Activated effector memory CD4-positive, alpha-beta T cell treated with anti-CD3 and anti-CD28 coated beads, Interleukin-2, amount 50 U/mL, for 16 hours (primary cell): ENCODE measurements at regions not wholly inside any gene's neighbourhood (a gene's known extent, or its start where the extent isn't known, plus 50 kb on each side); places are given as distances from the start of the nearest gene placed in this dataset.
A peak's percentile ranks its signal among the peaks of the same experiment; 100 is the strongest.
"Not testable (repeated sequence)": the region's sequence is repeated elsewhere in the genome, so short reads cannot be mapped to it uniquely, and the experiment has no call there.

Experiments used
- DNase-seq: peaks from one replicate; pipeline ENCODE4 v3.0.0-alpha.2; 2020

DNA sequence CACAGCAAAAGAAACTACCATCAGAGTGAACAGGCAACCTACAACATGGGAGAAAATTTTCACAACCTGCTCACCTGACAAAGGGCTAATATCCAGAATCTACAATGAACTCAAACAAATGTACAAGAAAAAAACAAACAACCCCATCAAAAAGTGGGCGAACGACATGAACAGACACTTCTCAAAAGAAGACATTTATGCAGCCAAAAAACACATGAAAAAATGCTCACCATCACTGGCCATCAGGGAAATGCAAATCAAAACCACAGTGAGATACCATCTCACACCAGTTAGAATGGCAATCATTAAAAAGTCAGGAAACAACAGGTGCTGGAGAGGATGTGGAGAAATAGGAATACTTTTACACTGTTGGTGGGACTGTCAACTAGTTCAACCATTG lies 207.8 kb downstream of the USP6NL start:
- not testable (repeated sequence) for DNase-seq

DNA sequence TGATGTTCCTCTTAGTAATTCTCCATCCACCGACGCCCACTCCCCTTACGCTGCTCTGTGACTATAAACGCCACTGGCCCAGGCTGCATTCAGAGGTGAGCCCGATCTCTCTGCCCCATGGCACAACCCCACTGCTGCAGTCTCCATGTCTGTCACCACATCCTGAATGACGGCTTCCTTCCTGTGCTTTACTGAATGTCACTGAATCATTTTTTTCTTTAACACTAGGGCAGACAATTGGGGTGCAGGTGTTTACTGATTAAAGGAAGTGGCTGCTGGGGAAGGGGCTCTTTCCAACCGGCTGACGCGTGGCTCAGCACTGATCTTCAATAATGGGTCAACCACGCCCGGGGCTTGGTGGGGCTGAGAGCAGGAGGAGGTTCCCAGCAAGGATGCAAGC lies 208.3 kb downstream of the USP6NL start:
- peak; percentile 79 for DNase-seq

DNA sequence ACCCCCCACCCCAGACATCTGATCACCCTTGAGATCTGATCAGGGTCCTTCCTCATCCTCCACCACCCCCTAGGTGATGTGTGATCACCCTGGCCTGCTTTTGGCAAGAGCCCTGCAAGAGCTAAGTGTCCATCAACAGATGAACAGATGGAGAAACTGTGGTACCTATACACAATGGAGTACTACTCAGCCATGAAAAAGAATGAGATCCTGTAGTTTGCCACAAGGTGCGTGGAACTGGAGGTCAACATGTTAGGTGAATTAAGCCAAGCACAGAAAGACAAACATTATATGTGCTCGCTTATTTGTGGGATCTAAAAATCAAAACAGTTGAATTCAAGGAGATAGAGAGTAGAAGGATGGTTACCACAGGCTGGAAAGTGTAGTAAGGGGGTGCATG lies 209.1 kb downstream of the USP6NL start:
- no peak for DNase-seq

DNA sequence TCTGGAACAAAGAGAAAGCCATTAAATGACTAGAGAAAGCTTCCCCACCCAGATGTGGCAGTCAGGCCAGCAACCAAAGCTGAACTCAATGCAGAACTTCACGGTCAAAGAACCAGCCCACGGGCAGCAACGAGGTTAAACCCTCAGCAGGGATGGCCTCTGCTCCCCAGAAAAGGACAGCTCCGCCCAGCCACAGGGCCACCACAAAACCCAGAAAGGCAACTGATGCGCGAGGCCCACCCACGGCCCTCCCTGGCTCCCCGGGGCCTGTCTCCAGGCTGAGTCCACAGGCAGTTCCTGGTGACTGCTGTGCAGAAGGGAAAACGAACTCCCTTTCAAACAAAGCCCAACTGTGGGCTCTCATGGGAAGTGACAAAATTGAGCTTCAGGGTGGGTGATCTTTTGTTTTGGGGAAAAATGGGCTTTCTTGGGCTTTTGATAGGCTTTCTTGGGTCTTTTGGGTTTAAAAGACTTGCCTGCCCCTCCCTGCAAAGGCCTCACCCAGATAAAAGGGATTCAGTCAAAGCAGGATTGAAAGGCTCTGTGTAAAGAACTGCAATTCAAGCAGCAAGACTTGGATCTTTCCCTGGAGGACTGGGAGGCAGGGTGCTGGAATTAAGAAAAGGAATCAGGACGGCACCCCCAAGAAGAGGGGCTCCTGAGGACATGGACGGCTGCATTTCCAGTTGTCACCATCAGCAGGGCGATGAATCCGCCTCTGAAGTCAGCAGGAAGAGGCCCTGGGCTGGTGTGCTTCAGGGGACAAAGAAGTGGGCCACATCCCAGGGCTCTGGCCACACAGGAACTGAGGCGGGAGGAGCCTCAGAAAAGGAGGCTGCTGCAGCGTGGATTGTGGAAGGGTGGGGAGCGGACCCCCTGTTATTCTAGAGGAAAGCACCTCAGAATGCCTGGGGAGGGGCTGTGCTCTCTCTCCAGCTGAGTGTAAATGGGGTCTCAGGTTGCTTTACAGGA lies 209.9 kb downstream of the USP6NL start:
- no peak for DNase-seq

DNA sequence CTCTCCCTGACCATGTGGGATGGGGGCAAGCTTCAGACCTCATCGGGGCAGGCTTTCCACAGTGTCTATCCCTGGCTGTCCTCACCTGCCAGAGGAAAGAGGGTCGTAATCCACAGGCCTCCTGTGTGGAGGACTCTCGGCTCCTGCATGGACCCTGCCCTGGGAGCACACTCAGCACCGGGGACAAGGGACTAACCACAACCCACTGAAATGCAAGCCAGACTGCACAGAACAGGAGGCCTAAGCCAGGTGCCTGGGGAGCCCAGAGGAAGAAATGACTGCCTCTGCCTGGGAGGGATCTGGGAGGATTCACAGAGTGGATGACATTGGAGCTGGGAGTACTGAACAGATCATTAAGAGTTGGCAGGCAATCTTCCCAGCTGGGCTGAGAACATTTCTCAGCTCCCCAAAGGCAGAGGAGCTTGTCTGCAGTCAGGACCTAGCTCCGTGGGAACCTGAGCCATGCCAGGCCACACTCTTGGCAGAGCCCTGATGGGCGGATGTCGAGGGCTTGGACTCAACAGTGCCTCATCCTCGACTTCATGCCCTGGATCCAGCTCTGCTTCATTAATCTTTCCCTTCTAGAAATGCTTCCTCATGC lies 213.4 kb downstream of the USP6NL start:
- DNase-seq: no peak

DNA sequence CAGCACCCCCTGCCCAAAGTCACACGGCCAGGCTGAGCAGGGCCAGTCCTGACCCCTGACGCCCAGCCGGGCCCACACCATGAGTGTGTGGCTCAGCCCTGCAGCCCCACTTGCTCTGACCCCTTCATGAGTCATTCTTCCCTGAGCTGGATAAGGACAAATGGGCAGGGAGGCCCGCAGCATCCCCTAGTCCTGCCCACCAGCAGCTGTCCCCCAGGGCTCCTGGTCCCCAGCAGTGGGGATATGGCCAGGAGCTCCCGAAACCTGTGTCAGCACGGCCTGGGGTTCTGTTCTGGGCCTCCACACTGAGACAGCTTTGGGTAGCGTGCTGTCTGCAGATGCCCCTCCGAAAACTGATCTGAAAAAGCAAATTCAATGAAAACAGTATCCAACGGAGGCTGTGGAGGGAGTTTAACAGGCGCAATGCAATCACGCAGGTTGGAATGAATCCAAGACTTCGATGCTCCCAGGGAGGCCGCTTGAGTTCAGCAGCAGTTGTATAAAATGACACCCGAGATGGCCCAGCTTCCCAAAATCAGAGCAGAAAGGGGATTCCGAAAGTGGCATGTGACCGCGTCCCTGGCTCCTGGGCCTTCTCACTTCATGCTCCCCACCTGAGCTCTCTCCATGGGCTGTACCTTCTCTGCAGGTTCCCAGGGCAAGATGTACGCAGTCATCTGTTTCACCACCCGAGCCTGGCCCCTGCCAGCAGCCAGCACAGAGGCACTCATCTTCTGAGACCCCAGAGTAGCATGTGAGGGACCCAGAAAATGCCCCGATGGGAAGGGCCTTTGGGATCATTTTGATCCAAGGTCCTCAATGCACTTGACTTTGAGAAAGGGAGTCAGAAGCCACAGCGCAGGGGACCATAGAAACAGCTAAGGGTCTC lies 214.1 kb downstream of the USP6NL start:
- DNase-seq: no peak

DNA sequence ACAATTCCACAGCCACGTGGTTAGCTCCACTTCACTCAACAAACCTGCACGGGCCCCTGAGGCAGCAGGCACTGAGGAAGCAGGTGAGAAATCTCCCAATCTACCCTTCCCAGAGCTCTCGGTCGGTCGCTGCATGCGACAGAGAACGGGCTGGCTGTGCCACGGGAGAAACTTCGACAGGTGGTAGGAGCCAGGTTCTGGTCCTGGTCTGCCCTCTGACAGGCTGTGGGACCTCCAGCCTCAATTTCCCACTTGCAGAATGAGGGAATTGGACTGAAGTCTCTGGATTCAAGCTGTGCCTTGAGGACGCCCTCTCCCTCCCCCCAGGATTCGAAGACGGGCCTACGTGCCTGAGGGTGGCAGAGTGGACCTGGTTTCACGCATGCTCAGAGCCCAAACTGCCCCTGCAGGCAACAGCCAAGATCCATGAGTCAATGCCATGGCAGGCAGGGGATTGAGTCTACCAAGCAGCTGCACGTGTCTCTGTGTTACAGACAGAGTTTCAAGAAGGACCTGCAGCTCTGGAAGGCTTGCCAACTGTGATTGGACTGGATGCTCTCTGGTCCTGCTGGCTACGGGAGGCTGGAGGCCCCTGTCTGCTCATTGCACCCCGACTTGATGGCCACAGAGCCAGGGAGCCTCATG lies 215.0 kb downstream of the USP6NL start:
- DNase-seq: no peak

DNA sequence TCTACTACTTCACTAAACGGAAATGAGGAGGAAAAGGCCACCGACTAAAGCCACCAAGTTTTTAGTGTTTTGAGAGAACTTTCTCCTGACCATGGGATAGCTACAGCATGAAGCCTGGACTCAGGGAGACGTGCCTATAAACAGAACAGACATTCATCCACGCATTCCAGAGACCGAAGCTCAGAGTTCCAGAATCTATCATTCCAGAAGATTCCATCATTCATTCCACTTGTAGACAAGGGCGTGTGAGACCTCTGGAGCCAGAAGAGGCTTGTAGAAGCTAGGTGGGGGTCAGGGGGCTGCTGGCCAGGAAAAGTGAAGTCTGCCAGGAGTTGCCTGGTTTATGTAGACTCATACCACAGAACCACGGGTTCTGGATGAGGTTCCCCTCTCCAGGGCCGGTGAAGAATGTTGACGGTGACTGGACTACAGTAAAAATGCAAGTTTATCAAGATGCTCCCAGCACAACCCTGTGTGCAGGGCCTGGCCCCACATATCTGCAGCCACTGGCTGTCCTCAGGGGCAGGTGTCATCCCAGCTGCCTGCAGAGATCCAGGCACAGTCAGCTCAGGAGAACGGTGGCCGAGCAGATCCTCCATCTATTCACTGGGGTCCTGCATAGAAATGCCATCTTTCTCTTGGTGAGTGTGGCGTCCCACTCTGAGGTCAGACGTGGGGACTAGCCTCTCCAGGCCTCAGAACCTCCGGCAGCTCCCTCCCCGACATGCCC lies 215.7 kb downstream of the USP6NL start:
- no peak for DNase-seq

DNA sequence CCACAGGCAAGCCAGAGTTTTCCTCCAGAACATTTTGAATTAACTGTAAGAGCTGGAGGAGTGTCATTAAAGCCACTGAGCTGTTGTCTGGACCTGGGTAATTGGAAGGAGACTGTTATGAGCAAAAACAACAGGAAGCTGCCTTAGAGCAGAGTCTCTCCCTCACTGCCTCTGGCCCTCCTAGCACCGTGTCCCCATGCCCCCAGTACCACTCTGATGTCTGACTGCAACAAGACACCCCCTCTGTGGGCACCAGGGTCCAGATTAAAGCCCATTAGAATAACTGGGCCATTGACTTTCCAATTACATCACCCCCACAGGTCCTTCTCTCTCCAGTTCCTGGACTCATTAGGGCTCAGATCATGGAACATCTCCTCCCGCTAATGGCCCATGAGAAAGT lies 216.3 kb downstream of the USP6NL start:
- no peak for DNase-seq

DNA sequence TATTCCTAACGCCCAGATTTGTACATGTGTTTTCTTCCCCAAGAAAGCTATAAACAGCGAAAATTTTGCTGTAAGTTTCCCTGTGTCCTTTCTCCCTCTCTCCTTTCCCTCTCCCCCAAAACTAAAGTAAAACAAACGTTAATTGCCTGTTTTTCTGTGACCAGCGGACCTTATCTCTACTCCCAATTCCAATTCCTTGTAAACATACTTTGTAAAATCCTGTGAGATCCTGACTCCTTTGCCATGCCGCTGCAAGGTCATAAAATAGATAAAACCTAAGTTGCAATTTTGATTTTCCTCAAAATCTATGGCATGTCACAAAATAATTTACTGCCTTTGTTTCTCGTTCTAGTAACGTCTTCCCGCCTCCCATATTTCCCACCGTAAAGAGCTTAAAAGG lies 217.6 kb downstream of the USP6NL start:
- no peak for DNase-seq

DNA sequence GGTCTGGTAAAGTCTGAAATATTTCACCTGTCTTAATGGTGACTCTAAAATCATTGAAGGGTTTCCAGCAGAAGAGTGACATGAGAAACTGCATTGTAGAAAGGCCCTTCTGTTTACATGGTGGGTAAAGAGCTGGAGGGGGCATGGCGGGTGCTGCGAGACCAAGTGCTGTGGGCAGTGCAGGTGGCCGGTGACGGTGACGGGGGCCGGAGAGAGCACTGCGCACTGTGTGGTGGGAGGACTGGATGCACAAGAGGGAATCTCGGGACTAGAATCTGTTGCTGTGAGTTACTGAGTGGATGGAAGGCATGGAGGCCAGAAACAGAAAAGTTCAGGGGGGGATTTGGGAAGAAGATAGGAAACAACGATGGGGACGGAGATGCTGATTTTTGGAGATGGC lies 218.7 kb downstream of the USP6NL start:
- no peak for DNase-seq

DNA sequence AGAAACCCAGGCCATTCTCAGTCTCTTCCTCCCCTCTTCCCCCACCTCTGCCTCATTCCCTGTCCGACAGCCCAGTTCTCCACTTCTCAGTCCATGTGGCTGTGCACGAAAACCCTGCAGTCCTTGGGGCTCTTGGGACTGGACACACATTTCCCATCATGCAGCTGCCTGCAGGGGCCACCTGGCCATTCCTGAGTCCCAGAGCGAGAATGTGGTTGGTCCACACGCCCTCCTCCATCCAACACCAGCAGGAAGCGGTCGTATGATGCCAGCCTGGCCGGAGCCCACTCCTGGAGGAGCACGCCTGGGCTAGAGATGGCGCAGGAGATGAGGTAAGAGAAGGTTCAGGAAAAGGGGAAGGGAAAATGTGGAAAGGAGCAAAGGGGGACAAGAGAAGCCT lies 222.5 kb downstream of the USP6NL start:
- DNase-seq: no peak

DNA sequence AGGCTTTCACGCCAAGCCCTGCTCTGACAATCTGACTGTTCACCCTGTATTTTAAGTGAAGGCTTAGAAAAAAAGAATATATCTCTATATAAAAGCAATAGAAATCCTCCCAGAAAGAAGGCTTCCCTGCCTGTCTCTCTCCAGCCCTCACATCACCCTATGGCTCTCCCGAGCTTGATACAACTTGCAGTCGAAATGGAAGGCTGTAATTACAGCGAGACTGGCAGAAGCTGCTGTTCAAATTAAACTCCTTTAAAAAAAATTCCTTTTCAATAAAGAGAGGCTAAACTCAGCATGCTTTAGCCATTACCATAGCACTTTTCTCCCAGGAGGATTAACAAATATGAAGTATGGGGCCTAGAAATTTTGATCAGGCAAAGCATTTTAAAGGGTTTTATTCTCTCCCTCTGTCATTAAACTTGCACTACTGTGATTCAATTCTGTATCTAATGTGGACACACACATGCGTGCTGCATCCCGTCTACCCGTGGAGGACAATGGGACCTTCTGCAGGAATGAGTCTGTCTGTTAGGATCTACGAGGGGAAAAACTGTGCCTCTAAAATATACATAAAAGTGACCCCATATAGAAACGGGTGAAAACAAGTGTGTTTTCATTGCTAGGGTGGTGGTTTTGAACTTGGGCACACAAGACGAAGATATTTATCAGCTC lies 223.8 kb downstream of the USP6NL start:
- no peak for DNase-seq

DNA sequence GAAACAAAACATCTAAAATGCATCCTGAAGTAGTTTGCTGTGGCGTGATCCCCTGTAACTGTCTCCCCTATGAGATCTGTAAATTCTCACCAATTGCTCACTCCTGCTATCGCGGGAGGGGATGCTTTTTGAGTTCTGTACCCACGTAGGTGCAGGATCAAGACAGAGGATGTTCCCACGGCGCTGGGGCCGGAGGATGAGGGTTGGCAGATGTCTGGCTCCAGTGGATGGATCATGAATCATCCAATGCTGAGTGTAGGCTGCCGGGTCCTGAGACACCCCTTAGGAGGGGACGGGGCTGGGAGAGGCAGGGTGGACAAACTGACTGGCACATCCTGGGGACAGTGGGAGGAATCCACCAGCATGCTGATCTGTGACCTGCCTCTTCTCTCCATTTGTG lies 224.4 kb downstream of the USP6NL start:
- no peak for DNase-seq
